ENCODE measurements at regions not wholly inside any gene's neighbourhood (a gene's known extent, or its start where the extent isn't known, plus 50 kb on each side); places are given as distances from the start of the nearest gene placed in this dataset.

DNA sequence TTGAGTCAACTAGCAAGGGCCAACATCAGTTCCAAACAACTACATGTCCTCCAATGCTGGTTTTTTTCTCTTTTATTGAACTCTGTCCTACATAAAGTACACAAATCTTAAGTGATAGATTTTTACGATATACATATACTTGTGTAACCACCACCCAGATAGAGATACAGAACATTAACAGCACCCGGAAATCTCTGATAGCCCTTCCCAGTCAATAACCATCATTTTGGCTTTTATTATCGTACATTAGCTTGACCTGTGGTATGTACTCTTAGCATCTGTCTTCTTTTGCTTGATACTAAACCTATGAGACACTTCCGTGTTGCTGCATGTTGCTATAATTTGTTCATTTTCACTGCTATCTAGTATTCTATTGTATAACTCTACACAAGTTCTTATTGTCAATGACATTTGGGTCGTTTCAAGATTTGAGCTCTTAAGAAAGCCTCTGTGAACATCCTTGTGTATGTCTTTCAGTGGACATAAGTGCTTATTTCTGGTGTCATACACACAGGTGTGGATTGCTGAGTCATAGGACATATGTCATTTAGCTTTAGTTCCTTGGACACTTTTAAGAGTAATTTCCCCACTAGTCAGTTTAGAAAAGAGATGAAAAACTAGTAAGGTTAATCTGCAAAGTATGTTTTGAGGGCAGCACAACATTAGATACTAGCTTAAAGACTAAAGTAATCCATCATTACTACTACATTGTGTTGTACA, 111.1 kb downstream of the PRLHR start (continued):
- TF ChIP-seq SAFB2 (IDR thresholded peaks at IDR 0.05; ENCODE audit: borderline replicate concordance, low read depth, low read length, severe bottlenecking) (no peak), MAFK (IDR thresholded peaks at IDR 0.05; ENCODE audit: low read length) (peak; percentile 51; the same call in 1 of the 2 replicates), ZNF324 (CRISPR knock-in tag; IDR thresholded peaks at IDR 0.05) (no peak), ZNF431 (CRISPR knock-in tag; IDR thresholded peaks at IDR 0.05) (no peak), CHD4 (IDR thresholded peaks at IDR 0.05; ENCODE audit: insufficient read depth, insufficient replicate concordance, low read depth, low read length, poor library complexity, severe bottlenecking) (no peak), ELF4 (CRISPR knock-in tag; IDR thresholded peaks at IDR 0.05) (no peak), BCOR (IDR thresholded peaks at IDR 0.05) (0 out of 2 replicates have a peak, but pooled peaks have one; percentile 24), MED1 (CRISPR knock-in tag; IDR thresholded peaks at IDR 0.05; ENCODE audit: borderline replicate concordance) (no peak), FOXA1 (IDR thresholded peaks at IDR 0.05; ENCODE audit: borderline replicate concordance) (no peak), PRMT5 (CRISPR knock-in tag; IDR thresholded peaks at IDR 0.05) (no peak), SMARCA4 (IDR thresholded peaks at IDR 0.05) (0 out of 2 replicates have a peak, but pooled peaks have one; percentile 30), MCM2 (IDR thresholded peaks at IDR 0.05; ENCODE audit: low read depth) (no peak), BRD9 (IDR thresholded peaks at IDR 0.05; ENCODE audit: low read depth, partially characterized antibody) (no peak), C11orf30 (IDR thresholded peaks at IDR 0.05; ENCODE audit: low read depth) (peak; percentile 58), TAF1 (IDR thresholded peaks at IDR 0.05; ENCODE audit: control insufficient read depth, extremely low read depth, insufficient read depth, low read length, severe bottlenecking) (no peak), ZKSCAN8 (CRISPR knock-in tag; IDR thresholded peaks at IDR 0.05) (no peak), MEIS2 (IDR thresholded peaks at IDR 0.05; ENCODE audit: partially characterized antibody) (peak; percentile 46), ETV1 (tag; conservative IDR thresholded peaks at IDR 0.05; ENCODE audit: low read depth) (no peak), GABPB1 (CRISPR knock-in tag; IDR thresholded peaks at IDR 0.05) (no peak), TRIM28 (IDR thresholded peaks at IDR 0.05) (no peak)
- TF ChIP-seq, protein P1, sequence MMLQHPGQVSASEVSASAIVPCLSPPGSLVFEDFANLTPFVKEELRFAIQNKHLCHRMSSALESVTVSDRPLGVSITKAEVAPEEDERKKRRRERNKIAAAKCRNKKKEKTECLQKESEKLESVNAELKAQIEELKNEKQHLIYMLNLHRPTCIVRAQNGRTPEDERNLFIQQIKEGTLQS (IDR thresholded peaks at IDR 0.05): 0 out of 2 replicates have a peak, but pooled peaks have one; percentile 18
- TF ChIP-seq, protein P1 (CRISPR knock-in tag; conservative IDR thresholded peaks at IDR 0.05): no peak
- TF ChIP-seq, protein P2, sequence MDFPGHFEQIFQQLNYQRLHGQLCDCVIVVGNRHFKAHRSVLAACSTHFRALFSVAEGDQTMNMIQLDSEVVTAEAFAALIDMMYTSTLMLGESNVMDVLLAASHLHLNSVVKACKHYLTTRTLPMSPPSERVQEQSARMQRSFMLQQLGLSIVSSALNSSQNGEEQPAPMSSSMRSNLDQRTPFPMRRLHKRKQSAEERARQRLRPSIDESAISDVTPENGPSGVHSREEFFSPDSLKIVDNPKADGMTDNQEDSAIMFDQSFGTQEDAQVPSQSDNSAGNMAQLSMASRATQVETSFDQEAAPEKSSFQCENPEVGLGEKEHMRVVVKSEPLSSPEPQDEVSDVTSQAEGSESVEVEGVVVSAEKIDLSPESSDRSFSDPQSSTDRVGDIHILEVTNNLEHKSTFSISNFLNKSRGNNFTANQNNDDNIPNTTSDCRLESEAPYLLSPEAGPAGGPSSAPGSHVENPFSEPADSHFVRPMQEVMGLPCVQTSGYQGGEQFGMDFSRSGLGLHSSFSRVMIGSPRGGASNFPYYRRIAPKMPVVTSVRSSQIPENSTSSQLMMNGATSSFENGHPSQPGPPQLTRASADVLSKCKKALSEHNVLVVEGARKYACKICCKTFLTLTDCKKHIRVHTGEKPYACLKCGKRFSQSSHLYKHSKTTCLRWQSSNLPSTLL (IDR thresholded peaks at IDR 0.05): no peak
- TF ChIP-seq, protein P3, sequence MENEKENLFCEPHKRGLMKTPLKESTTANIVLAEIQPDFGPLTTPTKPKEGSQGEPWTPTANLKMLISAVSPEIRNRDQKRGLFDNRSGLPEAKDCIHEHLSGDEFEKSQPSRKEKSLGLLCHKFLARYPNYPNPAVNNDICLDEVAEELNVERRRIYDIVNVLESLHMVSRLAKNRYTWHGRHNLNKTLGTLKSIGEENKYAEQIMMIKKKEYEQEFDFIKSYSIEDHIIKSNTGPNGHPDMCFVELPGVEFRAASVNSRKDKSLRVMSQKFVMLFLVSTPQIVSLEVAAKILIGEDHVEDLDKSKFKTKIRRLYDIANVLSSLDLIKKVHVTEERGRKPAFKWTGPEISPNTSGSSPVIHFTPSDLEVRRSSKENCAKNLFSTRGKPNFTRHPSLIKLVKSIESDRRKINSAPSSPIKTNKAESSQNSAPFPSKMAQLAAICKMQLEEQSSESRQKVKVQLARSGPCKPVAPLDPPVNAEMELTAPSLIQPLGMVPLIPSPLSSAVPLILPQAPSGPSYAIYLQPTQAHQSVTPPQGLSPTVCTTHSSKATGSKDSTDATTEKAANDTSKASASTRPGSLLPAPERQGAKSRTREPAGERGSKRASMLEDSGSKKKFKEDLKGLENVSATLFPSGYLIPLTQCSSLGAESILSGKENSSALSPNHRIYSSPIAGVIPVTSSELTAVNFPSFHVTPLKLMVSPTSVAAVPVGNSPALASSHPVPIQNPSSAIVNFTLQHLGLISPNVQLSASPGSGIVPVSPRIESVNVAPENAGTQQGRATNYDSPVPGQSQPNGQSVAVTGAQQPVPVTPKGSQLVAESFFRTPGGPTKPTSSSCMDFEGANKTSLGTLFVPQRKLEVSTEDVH (IDR thresholded peaks at IDR 0.05; ENCODE audit: low read depth, partially characterized antibody): no peak

Measured in K562 (cell line).